IgD-negative memory B cell (primary cell): ENCODE measurements at regions not wholly inside any gene's neighbourhood (a gene's known extent, or its start where the extent isn't known, plus 50 kb on each side); places are given as distances from the start of the nearest gene placed in this dataset.
"Not testable (repeated sequence)": the region's sequence is repeated elsewhere in the genome, so short reads cannot be mapped to it uniquely, and the experiment has no call there.

Experiments
- H3K27ac Mint-ChIP-seq, 3 donors: one replicate each; pipeline ENCODE4 v1.8.0; 2020 to 2022; ENCODE audit warnings: mild to moderate bottlenecking in 3 of 3, mixed read lengths in 3 of 3, moderate library complexity in 1 of 3
- H3K27me3 Mint-ChIP-seq: one replicate; pipeline ENCODE4 v1.8.0; 2021; ENCODE audit warnings: mixed read lengths
- H3K36me3 Mint-ChIP-seq: one replicate; pipeline ENCODE4 v1.8.0; 2020; ENCODE audit warnings: mild to moderate bottlenecking, mixed read lengths
- H3K4me1 Mint-ChIP-seq, 3 donors: one replicate each; pipeline ENCODE4 v1.8.0; 2020 to 2022; ENCODE audit warnings: mixed read lengths in 3 of 3, mild to moderate bottlenecking in 1 of 3
- H3K4me3 Mint-ChIP-seq, 4 donors: one replicate each; pipeline ENCODE4 v1.8.0; 2020 to 2022; ENCODE audit warnings: mild to moderate bottlenecking in 4 of 4, mixed read lengths in 4 of 4, moderate library complexity in 3 of 4
- H3K9me3 Mint-ChIP-seq, 3 donors: one replicate each; pipeline ENCODE4 v1.8.0; 2020 to 2021; ENCODE audit warnings: mixed read lengths in 3 of 3, mild to moderate bottlenecking in 1 of 3

DNA sequence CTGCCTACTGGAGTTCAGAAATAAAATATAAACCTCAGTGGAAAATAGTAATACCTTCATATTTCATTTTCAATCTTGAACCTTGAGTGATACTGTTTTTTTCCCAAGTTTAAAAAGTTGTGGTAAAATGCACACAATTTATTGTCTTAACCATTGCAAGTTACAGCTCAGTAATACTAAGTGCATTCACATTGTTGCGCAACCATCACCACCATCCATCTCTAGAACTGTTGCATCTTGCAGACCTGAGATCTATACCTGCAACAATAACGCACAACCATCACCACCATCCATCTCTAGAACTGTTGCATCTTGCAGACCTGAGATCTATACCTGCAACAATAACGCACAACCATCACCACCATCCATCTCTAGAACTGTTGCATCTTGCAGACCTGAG, 162.6 kb upstream of the PLGLB1 start:
- H3K27me3 Mint-ChIP-seq, H3K4me3 Mint-ChIP-seq, H3K9me3 Mint-ChIP-seq: not testable (repeated sequence)

DNA sequence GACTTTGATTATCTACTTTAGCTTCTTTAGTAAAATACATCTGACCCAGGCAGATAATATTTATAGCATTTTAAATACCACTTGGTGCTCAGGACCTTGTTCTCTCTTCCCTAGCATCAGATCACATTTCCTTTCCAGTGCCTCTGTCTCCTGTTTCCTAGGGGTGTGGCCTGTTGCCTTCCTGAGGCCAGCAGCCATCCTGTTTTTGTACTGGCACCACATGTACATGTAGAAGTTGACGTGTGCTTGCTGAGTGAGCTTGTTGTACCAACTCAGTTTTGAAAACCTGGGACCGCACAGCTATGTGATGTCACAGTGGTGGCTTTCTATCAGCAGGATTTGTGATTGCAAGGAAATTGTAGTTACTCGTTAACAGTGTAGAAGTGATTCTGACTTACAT, 167.6 kb upstream of the PLGLB1 start:
- not testable (repeated sequence) for H3K36me3 Mint-ChIP-seq, H3K9me3 Mint-ChIP-seq, H3K4me3 Mint-ChIP-seq, H3K27me3 Mint-ChIP-seq, H3K4me1 Mint-ChIP-seq, H3K27ac Mint-ChIP-seq

More for the DNA sequence above, 162.6 kb upstream of the PLGLB1 start:
- H3K4me1 Mint-ChIP-seq, H3K36me3 Mint-ChIP-seq, H3K27ac Mint-ChIP-seq: not testable (repeated sequence)

DNA sequence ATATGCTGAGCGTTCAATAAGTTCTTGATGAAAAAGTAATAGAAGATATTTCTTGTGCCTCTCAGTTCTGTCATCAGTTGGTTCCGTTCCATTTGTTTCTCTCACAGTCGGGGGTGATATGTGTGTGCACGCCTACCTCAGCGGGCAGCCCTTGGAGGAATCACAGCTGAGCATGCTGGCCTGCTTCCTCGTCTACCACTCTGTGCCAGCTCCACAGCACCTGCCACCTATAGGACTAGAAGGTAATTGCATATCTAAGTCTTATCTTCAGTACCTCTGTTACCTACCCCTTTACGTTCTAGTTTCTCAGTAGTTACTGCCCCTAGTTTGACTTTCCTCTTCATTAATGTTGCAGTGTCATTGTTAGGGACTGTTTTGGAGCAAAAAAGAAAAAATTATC, 171.7 kb upstream of the PLGLB1 start:
- not testable (repeated sequence) for H3K9me3 Mint-ChIP-seq, H3K36me3 Mint-ChIP-seq, H3K4me3 Mint-ChIP-seq, H3K27me3 Mint-ChIP-seq, H3K27ac Mint-ChIP-seq, H3K4me1 Mint-ChIP-seq

DNA sequence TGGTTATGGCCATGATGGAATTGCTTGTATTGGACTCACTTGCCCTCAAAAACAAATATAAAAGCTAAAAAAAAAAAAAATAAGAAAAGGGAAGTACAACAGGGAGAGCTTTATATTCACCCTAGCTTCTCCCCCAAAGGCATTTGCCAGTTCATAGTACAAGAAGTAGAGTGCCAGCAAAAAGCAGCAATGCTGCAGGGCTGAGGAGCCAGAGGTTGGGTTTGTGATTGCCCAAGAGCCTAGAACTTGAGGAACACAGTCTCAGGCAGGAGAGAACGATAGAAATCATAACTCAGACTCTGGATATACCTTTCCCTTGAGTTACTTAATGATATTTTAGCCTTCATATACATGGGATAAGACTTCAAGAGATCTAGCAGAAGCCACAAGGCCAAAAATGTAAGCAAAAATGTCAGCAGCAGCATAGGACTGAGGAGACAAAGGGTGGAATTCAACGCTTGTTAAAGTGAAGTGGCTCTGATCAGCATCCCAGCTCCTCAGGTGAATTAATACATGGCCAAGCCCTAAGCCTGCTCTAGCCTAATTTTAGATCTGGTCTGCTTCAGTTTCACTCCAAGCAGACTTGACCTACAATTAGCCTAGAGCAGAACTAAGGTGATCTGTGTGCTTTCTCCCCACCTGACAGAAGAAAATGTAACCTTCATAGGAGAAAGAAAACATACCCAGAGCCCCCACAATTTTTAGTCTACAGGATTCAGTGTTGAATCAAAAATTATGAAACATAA, 172.8 kb upstream of the PLGLB1 start:
- not testable (repeated sequence) for H3K4me3 Mint-ChIP-seq, H3K36me3 Mint-ChIP-seq, H3K27ac Mint-ChIP-seq, H3K4me1 Mint-ChIP-seq, H3K27me3 Mint-ChIP-seq, H3K9me3 Mint-ChIP-seq

DNA sequence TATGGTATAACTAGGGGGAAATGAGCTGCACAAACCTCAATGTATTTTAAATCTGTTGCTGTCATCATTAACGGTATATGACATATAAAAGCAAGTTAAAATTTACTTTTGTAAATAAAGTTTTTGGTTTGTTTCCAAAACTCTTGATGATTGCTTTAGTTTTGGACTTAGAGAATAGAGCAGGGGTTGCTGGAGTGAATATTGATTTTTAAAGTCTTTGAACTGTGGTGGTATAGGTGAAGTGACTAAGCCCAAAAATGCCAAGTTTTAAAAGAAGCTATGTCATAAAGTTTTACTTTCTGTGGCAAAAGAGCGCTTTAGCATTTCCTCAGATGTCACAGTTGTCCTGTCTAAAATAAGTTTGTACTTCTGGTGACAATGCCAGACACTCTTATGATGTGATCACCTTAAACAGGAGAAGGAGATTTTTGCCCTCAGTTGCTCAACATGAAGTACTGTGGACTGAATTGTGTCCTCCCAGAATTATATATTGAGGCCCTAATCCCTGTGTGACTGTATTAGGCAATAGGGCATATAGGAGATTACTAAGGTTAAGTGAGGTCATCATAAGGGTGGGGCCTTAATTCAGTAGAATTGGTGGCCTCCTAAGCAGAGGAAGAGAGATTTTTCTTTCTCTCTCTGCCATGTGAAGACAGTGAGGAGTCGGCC, 175.2 kb upstream of the PLGLB1 start:
- H3K27me3 Mint-ChIP-seq, H3K27ac Mint-ChIP-seq, H3K36me3 Mint-ChIP-seq, H3K9me3 Mint-ChIP-seq, H3K4me1 Mint-ChIP-seq, H3K4me3 Mint-ChIP-seq: not testable (repeated sequence)

DNA sequence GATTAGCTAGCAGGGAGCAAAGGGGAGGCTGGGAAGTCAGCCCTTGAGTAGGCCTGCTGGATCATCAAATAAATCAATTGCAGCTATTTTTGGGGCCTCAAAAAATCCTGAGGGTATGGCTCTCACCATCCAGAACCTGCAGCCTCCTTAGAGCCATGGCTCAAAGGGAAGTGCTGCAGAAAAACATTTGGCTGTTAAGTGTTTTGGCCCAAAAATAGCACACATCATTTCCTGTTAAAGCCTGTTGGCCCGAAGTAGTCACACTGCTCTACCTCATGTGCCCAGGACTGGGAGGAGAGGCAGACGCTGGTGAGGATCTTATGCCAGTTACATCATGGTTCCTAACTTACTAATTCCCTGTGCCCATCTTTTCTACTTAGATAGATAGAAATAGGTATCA, 176.8 kb upstream of the PLGLB1 start:
- not testable (repeated sequence) for H3K36me3 Mint-ChIP-seq, H3K27ac Mint-ChIP-seq, H3K9me3 Mint-ChIP-seq, H3K4me3 Mint-ChIP-seq, H3K4me1 Mint-ChIP-seq, H3K27me3 Mint-ChIP-seq

DNA sequence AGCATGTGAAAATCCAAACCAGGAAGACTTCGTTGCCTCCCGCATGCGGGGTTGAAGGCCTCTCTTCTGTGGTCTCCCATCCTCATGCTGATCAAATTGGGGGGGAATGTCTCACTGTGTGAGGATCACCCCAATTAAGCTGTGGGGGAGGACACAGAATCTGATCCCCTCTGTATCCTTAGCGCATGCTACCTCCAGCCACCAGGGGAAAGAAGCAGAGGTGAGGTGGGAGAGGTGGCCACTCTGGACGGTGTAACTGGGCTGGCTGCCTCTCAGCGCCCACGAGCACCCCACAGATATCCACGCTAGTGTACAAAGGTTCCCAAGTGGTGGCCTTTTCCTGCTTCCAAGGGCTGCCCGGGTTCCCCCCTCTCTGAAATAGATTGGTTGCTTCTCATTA, 177.6 kb upstream of the PLGLB1 start:
- not testable (repeated sequence) for H3K4me1 Mint-ChIP-seq

DNA sequence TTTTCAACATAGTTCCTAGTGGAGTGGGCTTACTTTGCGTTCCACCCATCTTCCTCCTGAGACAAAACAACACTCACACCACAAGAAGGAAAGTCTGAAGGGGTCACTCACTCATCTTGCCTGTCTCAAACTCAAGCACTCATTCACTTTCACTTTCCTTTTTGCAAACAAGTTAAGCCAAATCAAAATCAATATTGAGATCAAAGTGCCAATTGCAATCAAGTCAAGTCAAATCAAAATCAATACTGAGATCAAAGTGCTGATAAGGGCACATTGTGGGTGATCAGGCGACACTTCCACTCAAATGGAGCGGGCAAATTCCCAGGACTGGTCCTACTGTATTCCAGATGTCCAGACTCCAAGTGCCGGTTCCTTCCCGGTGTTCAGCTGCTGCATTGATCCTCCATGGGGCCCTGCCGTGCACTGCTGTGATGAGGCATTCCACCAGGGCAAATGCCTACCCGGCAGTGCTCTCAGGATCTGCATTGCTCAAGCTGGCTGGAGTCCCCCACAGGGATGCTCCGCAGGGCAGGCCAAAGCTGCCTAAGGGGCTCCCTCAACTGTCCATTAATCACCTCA, 183.0 kb upstream of the PLGLB1 start:
- not testable (repeated sequence) for H3K9me3 Mint-ChIP-seq, H3K36me3 Mint-ChIP-seq, H3K27ac Mint-ChIP-seq, H3K27me3 Mint-ChIP-seq, H3K4me3 Mint-ChIP-seq, H3K4me1 Mint-ChIP-seq

More for the DNA sequence above, 177.6 kb upstream of the PLGLB1 start:
- H3K27ac Mint-ChIP-seq, H3K36me3 Mint-ChIP-seq, H3K27me3 Mint-ChIP-seq, H3K9me3 Mint-ChIP-seq, H3K4me3 Mint-ChIP-seq: not testable (repeated sequence)

DNA sequence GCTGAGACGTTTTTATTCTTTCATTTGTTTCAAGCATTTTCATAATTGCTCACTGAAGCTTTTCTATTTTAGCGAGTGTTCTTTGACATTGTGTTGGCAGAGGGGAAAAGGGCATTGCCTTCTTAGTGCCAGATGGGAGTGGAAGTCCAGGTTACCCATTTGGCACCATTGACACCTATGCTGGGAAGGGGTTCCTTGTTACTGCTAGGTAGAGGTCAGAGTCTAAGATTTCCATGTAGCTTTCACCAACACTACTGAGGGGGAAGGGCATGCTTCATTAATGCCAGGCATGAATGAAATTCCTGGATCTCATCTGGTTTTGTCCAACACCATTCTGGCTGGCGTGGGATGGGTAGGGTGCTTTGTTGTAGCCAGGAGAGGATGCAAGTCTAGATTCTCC, 191.3 kb upstream of the PLGLB1 start:
- H3K4me3 Mint-ChIP-seq, H3K4me1 Mint-ChIP-seq, H3K27ac Mint-ChIP-seq, H3K27me3 Mint-ChIP-seq, H3K9me3 Mint-ChIP-seq, H3K36me3 Mint-ChIP-seq: not testable (repeated sequence)

DNA sequence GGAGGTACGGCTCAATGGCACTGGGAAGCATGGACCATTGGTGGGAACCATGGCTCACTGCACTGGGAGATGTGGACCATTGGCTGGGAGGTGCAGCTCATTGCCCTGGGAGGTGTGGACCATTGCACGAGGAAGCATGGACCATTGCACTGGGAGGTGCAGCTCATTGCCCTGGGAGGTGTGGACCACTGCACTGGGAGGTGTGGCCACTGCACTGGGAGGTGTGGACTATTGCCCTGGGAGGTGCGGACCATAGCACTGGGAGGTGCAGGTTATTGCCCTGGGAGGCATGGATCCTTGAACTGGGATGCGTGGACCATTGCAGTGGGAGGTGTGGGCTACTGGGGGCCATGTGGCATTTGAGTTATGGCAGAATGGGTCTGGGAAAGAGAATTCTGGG, 195.4 kb upstream of the PLGLB1 start:
- H3K9me3 Mint-ChIP-seq, H3K4me1 Mint-ChIP-seq, H3K27me3 Mint-ChIP-seq, H3K4me3 Mint-ChIP-seq, H3K36me3 Mint-ChIP-seq, H3K27ac Mint-ChIP-seq: not testable (repeated sequence)

DNA sequence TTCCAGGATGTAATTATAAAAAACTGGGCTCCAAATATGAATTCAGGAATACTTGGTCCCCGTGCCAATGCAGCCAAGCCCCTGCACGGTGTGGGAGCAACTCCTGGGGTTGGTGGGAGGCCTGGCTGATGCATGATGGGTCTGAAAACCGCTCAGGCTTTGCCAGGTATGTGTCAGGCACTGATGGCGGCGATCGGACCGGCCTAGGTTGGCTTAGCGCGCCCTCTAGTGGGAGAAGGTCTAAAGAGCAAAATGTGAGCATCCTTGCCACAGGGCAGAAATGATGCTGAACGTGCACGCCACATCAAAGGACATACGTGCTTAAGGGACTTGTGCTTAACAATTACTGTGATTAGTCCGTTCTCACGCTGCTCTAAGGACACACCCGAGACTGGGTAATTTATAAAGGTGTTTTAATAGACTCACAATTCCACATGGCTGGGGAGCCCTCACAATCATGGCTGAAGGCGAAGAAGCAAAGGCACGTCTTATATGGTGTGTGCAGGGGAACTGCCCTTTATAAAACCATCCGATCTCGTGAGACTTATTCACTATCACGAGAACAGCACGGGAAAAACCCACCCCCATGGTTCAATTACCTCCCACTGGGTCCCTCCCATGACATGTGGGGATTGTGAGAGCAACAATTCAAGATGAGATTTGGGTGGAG, 196.2 kb upstream of the PLGLB1 start:
- not testable (repeated sequence) for H3K4me1 Mint-ChIP-seq, H3K36me3 Mint-ChIP-seq, H3K27ac Mint-ChIP-seq, H3K4me3 Mint-ChIP-seq, H3K27me3 Mint-ChIP-seq, H3K9me3 Mint-ChIP-seq

DNA sequence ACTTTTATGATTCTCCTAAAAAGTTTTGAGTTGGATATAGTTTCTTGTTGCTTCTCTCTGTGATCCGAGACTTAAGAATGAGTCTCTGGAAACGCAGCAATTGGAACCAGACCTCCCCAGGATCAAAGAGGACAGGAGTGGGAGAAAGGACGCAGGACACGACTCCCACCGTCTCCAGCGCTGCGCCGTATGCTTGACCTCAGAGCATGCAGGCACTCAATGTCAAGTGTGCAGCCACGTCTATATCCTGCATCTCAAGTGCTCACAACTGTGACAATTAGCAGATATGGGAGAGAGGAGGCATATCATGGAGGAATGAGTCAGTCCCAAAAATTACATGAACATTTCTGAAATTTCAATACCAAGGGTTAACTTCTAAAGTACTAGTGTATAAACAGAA, 199.0 kb upstream of the PLGLB1 start:
- not testable (repeated sequence) for H3K4me1 Mint-ChIP-seq, H3K27me3 Mint-ChIP-seq, H3K36me3 Mint-ChIP-seq, H3K4me3 Mint-ChIP-seq, H3K9me3 Mint-ChIP-seq
- peak overlapping the region in 1 of 3 donors; percentile 53 for H3K27ac Mint-ChIP-seq

DNA sequence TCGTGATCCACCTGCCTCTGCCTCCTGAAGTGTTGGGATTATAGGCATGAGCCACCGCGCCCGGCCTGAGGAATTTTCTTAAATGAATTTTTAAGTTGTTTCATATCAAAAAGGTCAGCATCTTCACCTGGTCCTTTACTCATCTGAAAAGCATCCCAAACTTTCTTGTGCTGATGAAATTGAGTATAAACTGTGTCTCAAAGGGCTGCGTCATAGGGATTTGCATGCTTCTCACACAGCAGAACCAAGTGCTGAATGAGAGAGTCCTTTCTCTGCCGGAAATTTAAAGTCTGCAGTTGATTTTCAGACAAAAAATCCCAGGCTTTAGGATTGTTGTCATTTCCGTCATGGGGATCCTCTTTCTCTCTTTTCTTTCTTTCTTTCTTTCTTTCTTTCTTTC, 200.5 kb upstream of the PLGLB1 start:
- not testable (repeated sequence) for H3K27me3 Mint-ChIP-seq, H3K27ac Mint-ChIP-seq, H3K4me3 Mint-ChIP-seq, H3K4me1 Mint-ChIP-seq, H3K36me3 Mint-ChIP-seq, H3K9me3 Mint-ChIP-seq

DNA sequence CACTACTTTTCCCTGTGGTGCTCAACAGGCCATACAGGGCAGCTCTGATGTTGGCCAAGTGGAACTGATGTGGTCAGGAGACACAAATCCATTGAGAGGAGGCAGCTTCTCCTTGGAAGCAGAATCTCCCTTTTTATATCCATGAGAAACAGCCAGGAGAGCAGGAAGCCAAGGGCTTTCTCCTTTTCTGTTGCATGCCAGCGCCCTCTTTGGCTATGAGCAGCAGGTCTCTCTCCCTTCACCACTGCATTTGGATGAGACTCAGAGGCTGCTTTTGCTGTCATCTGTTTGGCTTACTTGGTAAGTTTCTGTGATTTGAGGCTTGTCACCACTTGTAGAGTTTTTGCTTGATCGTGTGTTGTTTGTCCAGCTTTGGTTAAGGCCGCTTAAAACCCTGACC, 202.2 kb upstream of the PLGLB1 start:
- not testable (repeated sequence) for H3K36me3 Mint-ChIP-seq, H3K27ac Mint-ChIP-seq, H3K27me3 Mint-ChIP-seq, H3K4me1 Mint-ChIP-seq, H3K9me3 Mint-ChIP-seq, H3K4me3 Mint-ChIP-seq

DNA sequence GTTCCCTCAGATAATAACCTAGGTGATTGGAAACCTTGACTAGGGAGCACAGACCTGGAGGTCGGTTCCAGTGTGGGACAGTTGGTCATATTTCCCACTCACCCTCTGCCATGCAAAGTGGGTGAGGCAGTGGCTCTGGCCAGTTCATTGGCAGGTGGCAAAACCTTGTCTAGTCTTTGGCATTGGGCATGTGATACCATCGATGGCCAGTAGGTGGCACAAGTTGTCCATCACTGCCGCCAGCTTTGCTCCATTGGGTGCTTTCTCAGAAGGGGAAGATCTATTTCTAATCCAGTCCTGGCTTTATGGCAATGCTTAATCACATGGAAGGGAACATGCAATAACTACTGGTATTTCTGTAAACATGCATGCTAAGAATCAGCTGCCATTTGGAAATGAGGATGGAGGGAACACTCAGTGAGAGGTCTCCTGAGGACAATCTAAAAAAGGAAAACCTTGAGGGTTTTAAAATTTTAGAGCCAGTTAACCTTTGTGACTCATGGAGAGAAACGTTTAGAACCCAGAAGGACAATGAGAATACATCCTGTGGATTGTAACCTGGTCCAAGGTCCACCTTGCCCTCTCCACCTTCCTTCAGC, 207.5 kb upstream of the PLGLB1 start:
- H3K27ac Mint-ChIP-seq, H3K4me3 Mint-ChIP-seq, H3K4me1 Mint-ChIP-seq, H3K9me3 Mint-ChIP-seq, H3K36me3 Mint-ChIP-seq, H3K27me3 Mint-ChIP-seq: not testable (repeated sequence)

DNA sequence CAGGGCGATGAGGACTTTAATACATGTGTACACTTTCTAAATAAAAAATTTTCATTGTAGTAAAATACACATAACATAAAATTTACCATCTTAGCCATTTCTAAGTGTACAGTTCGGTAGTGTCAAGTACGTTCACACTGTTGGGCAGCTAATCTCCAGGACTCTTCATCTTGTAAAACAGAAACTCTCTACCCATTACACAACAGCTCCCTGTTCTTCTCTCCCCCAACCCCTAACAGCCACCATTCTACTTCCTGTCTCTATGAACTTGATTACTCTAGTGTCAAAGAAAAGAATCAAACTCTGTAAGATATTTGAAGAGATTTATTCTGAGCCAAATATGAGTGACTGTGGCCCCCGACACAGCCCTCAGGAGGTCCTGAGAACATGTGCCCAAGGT, 208.3 kb upstream of the PLGLB1 start:
- not testable (repeated sequence) for H3K27me3 Mint-ChIP-seq, H3K4me1 Mint-ChIP-seq

More for the DNA sequence above, 208.3 kb upstream of the PLGLB1 start:
- not testable (repeated sequence) for H3K9me3 Mint-ChIP-seq, H3K27ac Mint-ChIP-seq, H3K36me3 Mint-ChIP-seq, H3K4me3 Mint-ChIP-seq
